ENCODE measurements at regions not wholly inside any gene's neighbourhood (a gene's known extent, or its start where the extent isn't known, plus 50 kb on each side); places are given as distances from the start of the nearest gene placed in this dataset.

DNA sequence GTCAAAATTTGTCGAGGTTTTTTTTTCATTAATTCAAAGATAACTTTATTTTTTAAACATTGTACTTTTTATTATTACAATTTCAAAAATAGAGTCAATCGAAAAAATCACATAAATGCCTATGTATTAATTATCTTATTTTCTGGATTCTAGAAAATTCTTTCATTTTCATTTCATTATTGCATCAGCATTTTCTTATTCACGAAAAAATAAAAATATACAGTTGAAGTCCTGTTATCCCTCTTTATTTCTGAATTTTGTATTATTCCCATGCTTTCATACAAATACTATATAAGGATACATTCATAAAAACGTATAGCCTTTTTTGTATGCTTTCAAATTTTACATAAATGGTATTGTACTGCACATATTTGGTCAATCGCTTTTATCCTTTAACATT is 681.0 kb upstream of the USP24 start:
- Histone ChIP-seq H3K36me3 (ENCODE audit: control insufficient read depth, insufficient read depth, low read length) (no peaks in the 10 kb centered on the region), H2AFZ (ENCODE audit: low read length) (no peak overlapping the region), H3K27me3 (ENCODE audit: control insufficient read depth, insufficient read depth, low read length) (no peaks in the 10 kb centered on the region), H4K20me1 (ENCODE audit: control insufficient read depth, extremely low read depth, insufficient read depth, low read length) (no peaks in the 10 kb centered on the region), H3K4me1 (ENCODE audit: control insufficient read depth, extremely low read depth, insufficient read depth, low read length) (no peaks in the 10 kb centered on the region), H3K4me2 (ENCODE audit: extremely low read depth, insufficient read depth, low read length) (no peak overlapping the region), H3K9ac (ENCODE audit: insufficient read depth, low read length) (no peak overlapping the region), H3K9me3 (ENCODE audit: control insufficient read depth, insufficient read depth, low read depth, low read length) (no peaks in the 10 kb centered on the region), H3K4me3 (replicated peaks in 1 of 4; ENCODE audit: control extremely low read depth in 1 of 4, insufficient read depth in 1 of 4, low read depth in 3 of 4, low read length in 4 of 4) (no peak overlapping the region), H3K79me2 (ENCODE audit: control insufficient read depth, insufficient read depth, low read length) (no peaks in the 10 kb centered on the region), H3K27ac (ENCODE audit: insufficient read depth, low read length) (no peak overlapping the region)
- DNase-seq (ENCODE audit: low read depth in 2 of 2), result no peak
- TF ChIP-seq EZH2 (IDR thresholded peaks at IDR 0.05; ENCODE audit: low read length, missing control alignments), result no peak
- TF ChIP-seq, protein P1, sequence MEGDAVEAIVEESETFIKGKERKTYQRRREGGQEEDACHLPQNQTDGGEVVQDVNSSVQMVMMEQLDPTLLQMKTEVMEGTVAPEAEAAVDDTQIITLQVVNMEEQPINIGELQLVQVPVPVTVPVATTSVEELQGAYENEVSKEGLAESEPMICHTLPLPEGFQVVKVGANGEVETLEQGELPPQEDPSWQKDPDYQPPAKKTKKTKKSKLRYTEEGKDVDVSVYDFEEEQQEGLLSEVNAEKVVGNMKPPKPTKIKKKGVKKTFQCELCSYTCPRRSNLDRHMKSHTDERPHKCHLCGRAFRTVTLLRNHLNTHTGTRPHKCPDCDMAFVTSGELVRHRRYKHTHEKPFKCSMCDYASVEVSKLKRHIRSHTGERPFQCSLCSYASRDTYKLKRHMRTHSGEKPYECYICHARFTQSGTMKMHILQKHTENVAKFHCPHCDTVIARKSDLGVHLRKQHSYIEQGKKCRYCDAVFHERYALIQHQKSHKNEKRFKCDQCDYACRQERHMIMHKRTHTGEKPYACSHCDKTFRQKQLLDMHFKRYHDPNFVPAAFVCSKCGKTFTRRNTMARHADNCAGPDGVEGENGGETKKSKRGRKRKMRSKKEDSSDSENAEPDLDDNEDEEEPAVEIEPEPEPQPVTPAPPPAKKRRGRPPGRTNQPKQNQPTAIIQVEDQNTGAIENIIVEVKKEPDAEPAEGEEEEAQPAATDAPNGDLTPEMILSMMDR (conservative IDR thresholded peaks at IDR 0.05 in 1 of 2, IDR thresholded peaks at IDR 0.05 in 1 of 2; ENCODE audit: low read depth in 1 of 2, low read length in 2 of 2), result no peak

DNA sequence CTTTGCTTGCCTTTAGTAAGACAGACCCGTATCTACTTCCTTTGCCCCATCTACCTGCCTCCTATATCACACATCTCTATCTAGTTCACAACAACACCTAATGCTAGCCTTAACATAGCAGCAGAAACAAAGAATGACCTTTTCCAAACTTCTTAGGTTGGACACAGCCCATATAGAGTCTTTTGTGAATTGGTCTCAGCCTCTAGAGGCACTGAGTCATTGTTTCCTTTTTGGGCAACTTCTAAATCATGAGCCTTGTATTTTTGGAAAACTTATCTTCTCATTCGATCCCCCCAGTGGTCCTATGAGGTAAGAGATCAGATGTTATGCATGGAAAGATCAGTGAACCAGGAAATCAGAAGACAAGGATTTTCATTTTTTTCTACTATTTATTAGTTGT is 679.4 kb upstream of the USP24 start:
- peak; percentile 31 to 49 for DNase-seq (ENCODE audit: low read depth in 2 of 2)
- no peaks in the 10 kb centered on the region for H3K9me3 ChIP-seq (ENCODE audit: control insufficient read depth, insufficient read depth, low read depth, low read length)
- H3K36me3 ChIP-seq (ENCODE audit: control insufficient read depth, insufficient read depth, low read length), result no peaks in the 10 kb centered on the region
- no peak for TF ChIP-seq EZH2 (IDR thresholded peaks at IDR 0.05; ENCODE audit: low read length, missing control alignments)
- TF ChIP-seq, protein P1 (conservative IDR thresholded peaks at IDR 0.05 in 1 of 2, IDR thresholded peaks at IDR 0.05 in 1 of 2; ENCODE audit: low read depth in 1 of 2, low read length in 2 of 2), result no peak
- no peak overlapping the region for H3K9ac ChIP-seq (ENCODE audit: insufficient read depth, low read length)
- no peaks in the 10 kb centered on the region for H3K27me3 ChIP-seq (ENCODE audit: control insufficient read depth, insufficient read depth, low read length)
- H2AFZ ChIP-seq (ENCODE audit: low read length), result no peak overlapping the region
- H3K4me3 ChIP-seq (replicated peaks in 1 of 4; ENCODE audit: control extremely low read depth in 1 of 4, insufficient read depth in 1 of 4, low read depth in 3 of 4, low read length in 4 of 4), result no peak overlapping the region
- H3K79me2 ChIP-seq (ENCODE audit: control insufficient read depth, insufficient read depth, low read length), result no peaks in the 10 kb centered on the region
- no peaks in the 10 kb centered on the region for H4K20me1 ChIP-seq (ENCODE audit: control insufficient read depth, extremely low read depth, insufficient read depth, low read length)
- no peaks in the 10 kb centered on the region for H3K4me1 ChIP-seq (ENCODE audit: control insufficient read depth, extremely low read depth, insufficient read depth, low read length)
- no peak overlapping the region for H3K4me2 ChIP-seq (ENCODE audit: extremely low read depth, insufficient read depth, low read length)
- no peak overlapping the region for H3K27ac ChIP-seq (ENCODE audit: insufficient read depth, low read length)

DNA sequence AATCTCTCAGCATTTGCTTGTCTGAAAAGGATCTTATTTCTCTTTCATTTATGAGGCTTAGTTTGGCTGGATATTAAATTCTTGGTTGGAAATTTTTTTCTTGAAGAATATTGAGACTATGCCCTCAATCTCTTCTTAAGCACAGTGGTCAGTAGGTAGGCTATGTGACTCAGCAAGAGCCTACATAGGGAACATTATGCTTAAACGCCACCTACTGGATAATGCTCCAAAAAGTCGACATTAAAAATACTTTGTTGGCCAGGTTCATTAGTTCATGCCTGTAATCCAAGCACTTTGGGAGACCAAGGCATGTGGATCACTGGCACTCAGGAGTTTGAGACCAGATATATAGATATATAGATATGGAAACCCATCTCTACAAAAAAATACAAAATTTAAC is 678.0 kb upstream of the USP24 start:
- Histone ChIP-seq H3K79me2 (ENCODE audit: control insufficient read depth, insufficient read depth, low read length) (no peaks in the 10 kb centered on the region), H3K9ac (ENCODE audit: insufficient read depth, low read length) (no peak overlapping the region), H2AFZ (ENCODE audit: low read length) (no peak overlapping the region), H3K9me3 (ENCODE audit: control insufficient read depth, insufficient read depth, low read depth, low read length) (no peaks in the 10 kb centered on the region), H3K4me1 (ENCODE audit: control insufficient read depth, extremely low read depth, insufficient read depth, low read length) (no peaks in the 10 kb centered on the region), H3K27me3 (ENCODE audit: control insufficient read depth, insufficient read depth, low read length) (no peaks in the 10 kb centered on the region), H4K20me1 (ENCODE audit: control insufficient read depth, extremely low read depth, insufficient read depth, low read length) (no peaks in the 10 kb centered on the region), H3K27ac (ENCODE audit: insufficient read depth, low read length) (no peak overlapping the region), H3K4me2 (ENCODE audit: extremely low read depth, insufficient read depth, low read length) (no peak overlapping the region), H3K36me3 (ENCODE audit: control insufficient read depth, insufficient read depth, low read length) (no peaks in the 10 kb centered on the region), H3K4me3 (replicated peaks in 1 of 4; ENCODE audit: control extremely low read depth in 1 of 4, insufficient read depth in 1 of 4, low read depth in 3 of 4, low read length in 4 of 4) (no peak overlapping the region)
- TF ChIP-seq EZH2 (IDR thresholded peaks at IDR 0.05; ENCODE audit: low read length, missing control alignments), result no peak
- TF ChIP-seq, protein P1 (conservative IDR thresholded peaks at IDR 0.05 in 1 of 2, IDR thresholded peaks at IDR 0.05 in 1 of 2; ENCODE audit: low read depth in 1 of 2, low read length in 2 of 2), result peak in 1 of 2 donors; percentile 25
- DNase-seq (ENCODE audit: low read depth in 2 of 2), result peak; percentile 68 to 73
